Mesendoderm (in vitro differentiated cells): ENCODE measurements at regions not wholly inside any gene's neighbourhood (a gene's known extent, or its start where the extent isn't known, plus 50 kb on each side); places are given as distances from the start of the nearest gene placed in this dataset.

ENCODE experiments used
- DNase-seq: peaks from one replicate; pipeline ENCODE4 v3.0.0; 2013
- H2AK5ac ChIP-seq: 2 replicates; pipeline ENCODE4 v1.6.1; 2013; ENCODE audit warnings: low read length, inconsistent platforms
- H2BK120ac ChIP-seq: 2 replicates; pipeline ENCODE4 v1.6.1; 2013; ENCODE audit warnings: low read depth, mild to moderate bottlenecking, low read length, moderate library complexity, mixed read lengths
- H2BK15ac ChIP-seq: replicated peaks from 2 replicates; pipeline ENCODE4 v1.6.1; 2013; ENCODE audit warnings: low read depth, mild to moderate bottlenecking, moderate library complexity
- H2BK5ac ChIP-seq: 2 replicates; pipeline ENCODE4 v1.6.1; 2013; ENCODE audit warnings: low read length, inconsistent platforms
- H3K18ac ChIP-seq: 2 replicates; pipeline ENCODE4 v1.6.1; 2013; ENCODE audit warnings: mild to moderate bottlenecking, low read length, mixed read lengths
- H3K23ac ChIP-seq: one replicate; pipeline ENCODE4 v1.6.1; 2013; ENCODE audit warnings: low read length
- H3K27ac ChIP-seq: 2 replicates; pipeline ENCODE4 v1.5.1; 2013; ENCODE audit warnings: low read depth, mild to moderate bottlenecking, inconsistent platforms, low read length, moderate library complexity
- H3K27me3 ChIP-seq: 2 replicates; pipeline ENCODE4 v1.6.1; 2013; ENCODE audit warnings: low read length, control low read depth, mild to moderate bottlenecking, inconsistent platforms; ENCODE audit not compliant: insufficient read depth, poor library complexity
- H3K36me3 ChIP-seq: 2 replicates; pipeline ENCODE4 v1.6.1; 2013; ENCODE audit warnings: low read length, inconsistent platforms; ENCODE audit not compliant: control insufficient read depth, insufficient read depth
- H3K4ac ChIP-seq: one replicate; pipeline ENCODE4 v1.6.1; 2013; ENCODE audit warnings: low read depth, mild to moderate bottlenecking, low read length, moderate library complexity
- H3K4me1 ChIP-seq: 2 replicates; pipeline ENCODE4 v1.6.1; 2013; ENCODE audit warnings: low read depth, low read length, inconsistent platforms; ENCODE audit not compliant: control insufficient read depth
- H3K4me2 ChIP-seq: 2 replicates; pipeline ENCODE4 v1.6.1; 2013; ENCODE audit warnings: low read length
- H3K4me3 ChIP-seq: 2 replicates; pipeline ENCODE4 v1.5.1; 2013; ENCODE audit warnings: mild to moderate bottlenecking, low read length
- H3K56ac ChIP-seq: one replicate; pipeline ENCODE4 v1.6.1; 2013; ENCODE audit warnings: low read length
- H3K79me1 ChIP-seq: 2 replicates; pipeline ENCODE4 v1.6.1; 2013; ENCODE audit warnings: low read length, inconsistent platforms
- H3K79me2 ChIP-seq: 2 replicates; pipeline ENCODE4 v1.6.1; 2013; ENCODE audit warnings: mild to moderate bottlenecking, low read length; ENCODE audit not compliant: control insufficient read depth, insufficient read depth
- H3K9ac ChIP-seq: 2 replicates; pipeline ENCODE4 v1.6.1; 2013; ENCODE audit warnings: low read length, inconsistent platforms
- H4K5ac ChIP-seq: one replicate; pipeline ENCODE4 v1.6.1; 2013; ENCODE audit warnings: low read length
- H4K8ac ChIP-seq: one replicate; pipeline ENCODE4 v1.6.1; 2013; ENCODE audit warnings: low read depth, mild to moderate bottlenecking, control low read depth, low read length, moderate library complexity
- WGBS: extraction: QIAGEN DNeasy Blood & Tissue Kit; methylation state at CpG from one replicate; pipeline ENCODE4 v1.1.7; 2013; ENCODE audit warnings: low lambda C conversion rate, missing lambda C conversion rate; ENCODE audit not compliant: insufficient coverage; ENCODE audit errors: extremely low coverage; 5-methylcytosine and 5-hydroxymethylcytosine counted together

GRCh38 chr2:239717319-239717675 lies 307.8 kb downstream of the NDUFA10 start:
- H3K56ac ChIP-seq: no peak overlapping the region
- H3K27me3 ChIP-seq: no peaks in the 10 kb centered on the region
- H2BK120ac ChIP-seq: no peak overlapping the region
- DNase-seq: no peak
- no peak overlapping the region for H3K23ac ChIP-seq
- no peak overlapping the region for H4K8ac ChIP-seq
- H3K27ac ChIP-seq: no peak overlapping the region
- no peak overlapping the region for H2BK15ac ChIP-seq
- H3K4me1 ChIP-seq: no peaks in the 10 kb centered on the region
- no CpG with 5 or more reads among the region's 3 CpGs for WGBS
- no peaks in the 10 kb centered on the region for H3K79me1 ChIP-seq
- no peaks in the 10 kb centered on the region for H3K79me2 ChIP-seq
- H3K4me2 ChIP-seq: no peak overlapping the region
- no peak overlapping the region for H4K5ac ChIP-seq
- H3K4ac ChIP-seq: no peak overlapping the region
- no peak overlapping the region for H2AK5ac ChIP-seq
- H3K18ac ChIP-seq: no peak overlapping the region
- H3K9ac ChIP-seq: no peak overlapping the region
- no peak overlapping the region for H3K4me3 ChIP-seq
- no peaks in the 10 kb centered on the region for H3K36me3 ChIP-seq
- H2BK5ac ChIP-seq: no peak overlapping the region

GRCh38 chr2:239716536-239717318 lies 308.4 kb downstream of the NDUFA10 start:
- Histone ChIP-seq H3K4me1 (no peaks in the 10 kb centered on the region), H2BK120ac (no peak overlapping the region), H3K18ac (no peak overlapping the region), H3K36me3 (no peaks in the 10 kb centered on the region), H3K4ac (no peak overlapping the region), H3K27me3 (no peaks in the 10 kb centered on the region), H3K27ac (no peak overlapping the region), H3K9ac (no peak overlapping the region), H3K4me3 (no peak overlapping the region), H2BK5ac (no peak overlapping the region), H2AK5ac (no peak overlapping the region), H3K79me1 (no peaks in the 10 kb centered on the region), H4K8ac (no peak overlapping the region), H4K5ac (no peak overlapping the region), H3K23ac (no peak overlapping the region), H3K56ac (no peak overlapping the region), H2BK15ac (no peak overlapping the region), H3K79me2 (no peaks in the 10 kb centered on the region), H3K4me2 (no peak overlapping the region)
- no peak for DNase-seq
- WGBS: no CpG with 5 or more reads among the region's 16 CpGs

- no peak overlapping the region for H2BK120ac ChIP-seq
- H2BK5ac ChIP-seq: no peak overlapping the region
- no peaks in the 10 kb centered on the region for H3K79me2 ChIP-seq
- no peak overlapping the region for H3K56ac ChIP-seq
- no peak overlapping the region for H3K27ac ChIP-seq
- H2AK5ac ChIP-seq: no peak overlapping the region
- no peak overlapping the region for H2BK15ac ChIP-seq
- DNase-seq: no peak
- H4K5ac ChIP-seq: no peak overlapping the region
- H3K4ac ChIP-seq: no peak overlapping the region
- H4K8ac ChIP-seq: no peak overlapping the region
- no peaks in the 10 kb centered on the region for H3K4me1 ChIP-seq
- H3K4me3 ChIP-seq: no peak overlapping the region
- H3K9ac ChIP-seq: no peak overlapping the region
- no peak overlapping the region for H3K4me2 ChIP-seq
- no peaks in the 10 kb centered on the region for H3K36me3 ChIP-seq
- H3K23ac ChIP-seq: no peak overlapping the region
- WGBS: 100% methylated on average over 3 of the region's 6 CpGs
- no peaks in the 10 kb centered on the region for H3K27me3 ChIP-seq
- no peaks in the 10 kb centered on the region for H3K79me1 ChIP-seq
- H3K18ac ChIP-seq: no peak overlapping the region
Observed at GRCh38 chr2:239716009-239716408, 309.1 kb downstream of the NDUFA10 start.

- no peaks in the 10 kb centered on the region for H3K27me3 ChIP-seq
- no peak overlapping the region for H3K27ac ChIP-seq
- no peak overlapping the region for H3K4ac ChIP-seq
- no peaks in the 10 kb centered on the region for H3K4me1 ChIP-seq
- H2BK15ac ChIP-seq: no peak overlapping the region
- H3K79me2 ChIP-seq: no peaks in the 10 kb centered on the region
- no peak overlapping the region for H3K18ac ChIP-seq
- no peaks in the 10 kb centered on the region for H3K36me3 ChIP-seq
- no peak overlapping the region for H3K4me2 ChIP-seq
- no CpG with 5 or more reads among the region's 15 CpGs for WGBS
- H3K23ac ChIP-seq: no peak overlapping the region
- no peak overlapping the region for H3K56ac ChIP-seq
- H4K8ac ChIP-seq: no peak overlapping the region
- no peak for DNase-seq
- H2BK120ac ChIP-seq: no peak overlapping the region
- H4K5ac ChIP-seq: no peak overlapping the region
- no peaks in the 10 kb centered on the region for H3K79me1 ChIP-seq
- no peak overlapping the region for H2AK5ac ChIP-seq
- no peak overlapping the region for H3K9ac ChIP-seq
- no peak overlapping the region for H2BK5ac ChIP-seq
- no peak overlapping the region for H3K4me3 ChIP-seq
Observed at GRCh38 chr2:239715606-239716005, 309.5 kb downstream of the NDUFA10 start.

- H3K27me3 ChIP-seq: no peaks in the 10 kb centered on the region
- no peak for DNase-seq
- no CpG with 5 or more reads among the region's 9 CpGs for WGBS
Observed at GRCh38 chr2:239715202-239715601, 309.9 kb downstream of the NDUFA10 start.

GRCh38 chr2:239714116-239714515 lies 311.0 kb downstream of the NDUFA10 start:
- Histone ChIP-seq H3K23ac (no peak overlapping the region), H2BK15ac (no peak overlapping the region), H3K18ac (no peak overlapping the region), H3K27ac (no peak overlapping the region), H2AK5ac (no peak overlapping the region), H4K8ac (no peak overlapping the region), H2BK120ac (no peak overlapping the region), H3K9ac (no peak overlapping the region), H4K5ac (no peak overlapping the region), H3K4me3 (no peak overlapping the region), H3K4ac (no peak overlapping the region), H3K79me2 (no peaks in the 10 kb centered on the region), H3K56ac (no peak overlapping the region), H3K27me3 (no peaks in the 10 kb centered on the region), H3K79me1 (no peaks in the 10 kb centered on the region), H2BK5ac (no peak overlapping the region), H3K4me1 (no peaks in the 10 kb centered on the region), H3K4me2 (no peak overlapping the region), H3K36me3 (no peaks in the 10 kb centered on the region)
- no CpG with 5 or more reads among the region's 6 CpGs for WGBS
- no peak for DNase-seq

More at GRCh38 chr2:239715202-239715601, 309.9 kb downstream of the NDUFA10 start:
- H3K18ac ChIP-seq: no peak overlapping the region
- no peaks in the 10 kb centered on the region for H3K79me1 ChIP-seq
- H3K4me3 ChIP-seq: no peak overlapping the region
- no peak overlapping the region for H2BK5ac ChIP-seq
- H3K4me2 ChIP-seq: no peak overlapping the region
- H4K8ac ChIP-seq: no peak overlapping the region
- no peak overlapping the region for H3K56ac ChIP-seq
- H3K4ac ChIP-seq: no peak overlapping the region
- H2BK120ac ChIP-seq: no peak overlapping the region
- no peak overlapping the region for H2BK15ac ChIP-seq
- H3K27ac ChIP-seq: no peak overlapping the region
- H3K9ac ChIP-seq: no peak overlapping the region
- H4K5ac ChIP-seq: no peak overlapping the region
- H3K4me1 ChIP-seq: no peaks in the 10 kb centered on the region
- H3K36me3 ChIP-seq: no peaks in the 10 kb centered on the region
- H3K79me2 ChIP-seq: no peaks in the 10 kb centered on the region
- no peak overlapping the region for H3K23ac ChIP-seq
- no peak overlapping the region for H2AK5ac ChIP-seq
